Fibroblast of peridontal ligament (primary cell): ENCODE measurements at regions not wholly inside any gene's neighbourhood (a gene's known extent, or its start where the extent isn't known, plus 50 kb on each side); places are given as distances from the start of the nearest gene placed in this dataset.

Experiments
- DNase-seq: peaks from one replicate; pipeline ENCODE4 v3.0.0-alpha.2; 2010; ENCODE audit errors: extremely low read depth

DNA sequence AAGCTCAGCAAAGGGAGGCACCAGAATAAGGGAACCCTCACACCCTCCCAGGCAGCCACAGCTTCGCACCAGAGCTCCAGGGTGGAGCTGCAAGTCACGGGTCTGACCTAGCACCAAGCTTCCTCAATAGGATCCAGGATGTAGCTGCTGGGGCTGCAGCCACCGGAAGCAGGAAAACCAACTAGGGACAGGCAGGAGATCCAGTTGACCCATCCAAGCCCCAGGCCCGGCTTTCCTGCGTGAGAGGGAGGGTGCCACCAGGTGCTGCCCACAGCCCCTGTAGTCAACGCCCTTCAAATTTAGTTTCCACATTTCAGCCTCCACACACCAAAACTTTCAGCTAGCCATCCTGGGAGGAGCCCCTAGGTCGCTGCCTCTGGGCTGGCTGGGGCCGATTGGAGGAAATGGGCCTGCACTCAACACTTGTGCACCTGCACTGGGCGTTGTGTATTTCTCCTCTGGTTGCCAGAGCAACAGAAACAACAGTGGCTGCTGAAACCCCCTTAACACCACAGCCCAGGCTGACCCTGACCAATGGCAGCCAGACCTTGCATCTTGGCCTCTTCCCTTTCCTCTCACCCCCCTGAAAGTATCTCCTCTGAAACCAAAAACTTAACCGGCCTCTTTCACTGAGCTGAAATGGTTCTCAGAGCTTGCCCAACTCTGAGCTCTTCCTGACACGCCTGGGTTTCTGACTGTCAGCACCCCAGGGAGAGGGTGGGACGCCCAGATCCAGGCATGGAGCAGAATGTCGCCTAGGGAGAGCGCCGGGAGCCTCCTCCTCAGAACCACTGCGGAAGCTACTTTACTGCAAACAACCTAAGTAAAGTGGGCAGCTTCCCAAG is 226.5 kb upstream of the MAP3K1 start:
- no peak for DNase-seq

DNA sequence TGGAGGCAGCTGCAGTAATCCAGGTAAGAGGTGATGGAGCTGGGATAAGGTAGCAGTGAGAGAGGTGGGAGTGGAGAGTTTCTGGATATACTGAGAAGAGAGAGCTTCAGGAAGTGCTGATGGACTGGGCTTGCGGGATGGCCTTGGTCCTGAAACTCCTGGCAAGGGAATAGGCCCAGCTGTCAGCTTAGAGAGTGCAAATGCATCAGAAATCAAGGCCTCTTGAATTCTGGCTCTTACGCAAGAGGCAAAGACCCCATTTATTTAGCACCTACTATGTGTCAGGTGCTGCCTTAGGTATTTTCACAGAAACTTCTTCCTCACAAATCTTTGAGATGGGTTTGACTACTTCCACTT is 227.2 kb upstream of the MAP3K1 start:
- no peak for DNase-seq

DNA sequence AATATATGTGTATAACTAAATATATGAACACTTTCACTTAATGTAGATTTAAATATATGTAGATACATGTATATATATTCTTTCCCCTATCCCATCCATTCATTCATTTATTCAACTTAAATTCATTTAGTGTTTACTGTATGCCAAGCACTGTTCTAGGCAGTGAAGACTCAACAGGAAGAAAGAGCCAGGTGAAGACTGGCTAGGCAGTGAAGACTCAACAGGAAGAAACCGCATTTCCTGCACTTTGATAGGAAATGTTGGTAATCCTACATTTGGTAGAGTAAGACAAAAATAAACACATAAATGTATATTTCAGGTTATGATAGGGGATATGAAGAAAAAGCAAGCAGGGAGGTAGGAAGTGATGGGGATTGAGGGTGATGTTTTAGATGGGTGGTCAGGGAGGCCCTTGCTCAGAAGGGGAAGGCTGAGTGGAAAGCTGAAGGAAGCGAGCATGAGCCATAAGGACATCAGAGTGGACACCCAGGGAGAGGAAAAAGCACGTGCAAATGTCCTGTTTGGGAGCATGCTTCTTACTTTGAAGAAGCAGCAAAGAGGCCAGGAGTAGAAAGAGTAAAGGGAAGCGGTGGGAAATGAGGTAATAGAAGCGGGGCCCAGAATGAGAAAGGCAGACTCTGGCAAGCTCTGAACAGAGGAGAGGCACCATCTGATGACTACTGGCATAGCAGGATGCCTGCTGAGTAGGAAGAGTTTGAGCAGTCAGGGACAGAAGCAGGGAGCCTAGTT is 227.8 kb upstream of the MAP3K1 start:
- no peak for DNase-seq

DNA sequence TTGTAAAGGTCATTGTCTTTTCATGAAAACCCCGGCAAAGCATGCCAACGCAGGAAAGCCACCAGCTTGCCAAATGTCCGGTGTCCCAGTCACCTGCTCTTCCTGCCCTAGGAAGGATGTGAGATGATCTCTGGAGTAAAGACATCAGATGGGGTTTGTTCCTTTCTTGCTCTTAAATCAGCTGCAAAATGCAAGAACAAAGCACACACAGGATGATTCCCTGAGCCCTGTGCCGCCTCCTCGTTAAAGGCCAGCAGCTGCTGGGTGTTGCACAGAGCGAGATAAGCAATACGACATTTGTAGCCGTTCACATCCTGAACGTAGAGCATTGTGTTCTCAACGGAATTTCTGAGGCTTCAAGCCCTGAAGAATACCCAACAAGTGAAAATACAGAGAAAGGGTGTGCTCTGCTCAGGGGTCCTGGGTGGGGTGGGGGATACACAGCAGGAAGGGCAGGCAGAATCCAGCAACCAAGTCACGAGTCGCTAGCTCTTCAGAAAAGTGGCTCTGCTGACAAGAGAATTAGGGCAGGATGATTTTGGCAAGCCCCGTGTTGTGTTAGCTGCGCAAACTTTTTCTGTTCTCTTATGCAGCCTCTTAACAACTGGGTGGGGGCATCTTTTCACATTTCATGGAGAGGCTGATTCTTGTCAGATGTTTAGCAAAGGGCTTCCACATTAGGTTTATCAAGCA is 229.2 kb upstream of the MAP3K1 start:
- DNase-seq: no peak

DNA sequence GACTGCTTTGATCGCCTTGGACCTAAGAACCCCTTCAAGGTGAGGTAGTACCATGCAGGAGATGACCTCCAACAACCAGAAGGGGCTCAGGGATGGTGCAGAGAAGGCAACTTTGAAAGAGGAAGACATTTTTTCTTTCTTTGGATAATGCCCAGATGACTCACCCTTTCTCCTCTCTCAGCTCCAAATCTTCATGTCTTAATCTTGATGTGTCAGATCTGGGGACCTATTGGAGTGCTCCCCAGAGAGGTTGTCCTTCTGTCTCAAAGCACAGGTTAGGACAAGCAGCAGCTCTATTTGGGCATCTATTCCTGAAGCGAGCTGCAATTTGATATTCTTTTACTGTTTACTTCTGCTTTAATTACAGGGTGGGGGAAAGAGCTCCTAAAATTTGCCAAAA is 229.9 kb upstream of the MAP3K1 start:
- DNase-seq: no peak

DNA sequence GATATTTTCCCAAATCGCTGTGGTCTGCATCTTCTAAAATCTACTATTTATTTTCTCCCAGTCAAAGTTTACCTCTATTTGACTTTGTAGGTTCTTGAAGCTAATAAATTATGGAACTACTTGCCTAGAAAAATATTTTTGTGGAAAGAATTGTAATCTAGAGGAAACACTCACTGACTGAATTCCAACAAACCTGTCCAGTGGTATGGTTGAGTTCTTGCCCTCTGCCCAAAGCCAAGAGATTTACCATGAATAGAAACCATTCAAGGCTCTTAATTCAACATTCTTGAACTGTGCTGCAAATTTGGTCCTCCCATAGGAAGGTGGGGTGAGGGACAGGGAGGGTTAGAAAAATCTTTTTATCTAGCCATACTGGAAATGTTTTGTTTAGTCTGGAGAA is 233.9 kb upstream of the MAP3K1 start:
- DNase-seq: no peak

DNA sequence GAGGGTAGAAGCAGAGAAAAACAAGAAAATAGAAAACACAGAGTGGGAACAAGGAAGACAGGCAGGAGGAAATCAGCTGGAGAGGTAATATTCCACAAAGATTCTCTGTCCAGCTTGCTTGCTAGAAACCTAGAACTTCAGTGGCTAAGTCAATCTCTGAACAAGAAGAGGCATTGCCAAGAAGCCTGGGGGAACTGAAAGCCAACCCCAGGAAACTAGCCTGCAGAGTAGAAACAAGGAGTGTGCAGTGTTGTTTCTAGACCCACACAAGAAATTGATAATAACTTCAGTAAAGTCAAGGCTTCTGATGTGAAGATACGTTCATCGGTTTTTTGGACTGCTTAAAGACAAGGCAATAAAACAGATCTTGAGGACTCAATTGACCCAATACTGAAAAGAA is 234.5 kb upstream of the MAP3K1 start:
- no peak for DNase-seq

DNA sequence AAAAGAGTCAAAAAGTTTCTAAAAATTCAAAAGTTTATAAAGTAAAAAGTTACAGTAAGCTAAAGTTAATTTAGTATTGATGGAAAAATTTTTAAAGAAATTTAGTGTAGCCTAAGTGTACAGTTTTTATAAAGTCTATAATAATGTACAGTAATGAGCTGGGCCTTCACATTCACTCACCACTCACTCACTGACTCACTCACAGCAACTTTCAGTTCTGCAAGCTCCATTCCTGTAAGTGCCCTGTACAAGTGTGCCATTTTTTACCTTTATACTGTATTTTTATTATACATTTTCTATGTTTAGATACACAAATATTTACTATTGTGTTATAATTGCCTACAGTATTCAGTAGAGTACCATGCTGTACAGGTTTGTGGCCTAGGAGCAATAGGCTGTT is 239.5 kb upstream of the MAP3K1 start:
- no peak for DNase-seq

DNA sequence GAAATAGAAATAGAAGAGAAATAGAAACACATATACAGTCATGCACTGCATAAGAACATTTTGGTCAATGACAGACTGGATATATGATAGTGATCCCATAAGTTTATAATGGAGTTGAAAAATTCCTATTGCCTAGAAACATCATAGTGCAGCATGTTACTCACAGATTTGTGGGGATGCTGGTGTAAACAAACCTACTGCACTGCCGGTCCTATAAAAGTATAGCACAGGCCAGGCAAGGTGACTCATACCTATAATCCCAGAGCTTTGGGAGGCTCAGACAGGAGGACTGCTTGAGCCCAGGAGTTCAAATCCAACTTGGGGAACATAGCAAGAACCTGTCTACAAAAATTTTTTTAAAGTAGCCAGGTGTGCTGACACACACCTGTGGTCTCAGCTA is 240.6 kb upstream of the MAP3K1 start:
- DNase-seq: no peak

DNA sequence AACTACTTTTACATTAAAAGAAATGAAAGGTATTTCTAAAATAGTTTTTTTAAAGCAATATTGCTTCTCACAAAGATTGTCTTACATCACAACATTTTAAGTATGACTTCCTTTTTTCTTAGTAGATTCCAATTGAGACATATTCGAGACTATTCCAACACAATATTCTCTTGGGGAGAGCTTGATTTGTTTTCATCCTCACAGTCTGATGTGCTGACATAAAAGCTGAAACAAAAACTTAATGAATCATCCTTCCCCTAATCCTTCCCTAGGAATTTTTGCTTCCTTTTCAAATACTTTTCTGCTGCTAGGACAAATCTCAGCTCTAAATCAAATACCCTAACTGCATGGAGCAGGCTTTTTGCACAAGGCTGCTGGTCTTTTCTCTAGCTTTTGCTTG is 245.8 kb upstream of the MAP3K1 start:
- DNase-seq: peak; percentile 6

DNA sequence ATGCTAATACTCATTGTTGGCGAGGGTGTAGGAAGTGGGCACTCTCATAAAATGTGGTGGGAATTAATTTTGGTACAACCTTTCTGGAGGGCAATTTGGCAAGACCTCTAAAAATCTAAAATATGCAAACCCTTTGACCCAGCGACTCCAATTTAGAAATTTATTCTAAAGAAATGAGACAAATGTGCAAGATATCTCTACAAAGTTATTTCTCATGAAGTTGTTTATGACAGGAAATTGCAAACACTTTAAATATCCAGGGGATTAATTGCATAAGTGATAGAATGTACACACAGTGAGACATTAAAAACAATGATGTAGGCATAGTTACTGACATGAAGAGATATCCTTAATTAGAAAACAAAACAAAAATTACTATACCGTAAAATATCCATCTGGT is 246.3 kb upstream of the MAP3K1 start:
- no peak for DNase-seq

DNA sequence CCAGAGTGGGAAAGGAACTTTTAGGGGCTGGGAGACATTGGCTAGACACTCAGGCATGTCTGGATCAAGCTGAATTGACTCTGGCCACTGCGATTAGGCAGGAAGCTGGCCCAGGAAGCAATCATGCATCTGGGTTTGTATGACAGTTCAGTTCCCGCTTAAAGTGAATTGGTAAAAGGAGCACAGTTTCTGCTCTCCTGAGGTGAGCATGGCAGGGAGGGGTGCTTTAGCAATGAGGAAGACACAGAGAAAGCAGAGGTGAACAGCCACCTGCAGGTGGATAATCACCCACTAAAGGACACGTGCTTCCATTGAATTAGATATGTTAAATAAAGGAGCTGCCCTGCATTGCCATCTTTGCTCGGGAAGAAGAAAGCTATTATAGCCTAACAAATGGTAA is 248.1 kb upstream of the MAP3K1 start:
- no peak for DNase-seq

DNA sequence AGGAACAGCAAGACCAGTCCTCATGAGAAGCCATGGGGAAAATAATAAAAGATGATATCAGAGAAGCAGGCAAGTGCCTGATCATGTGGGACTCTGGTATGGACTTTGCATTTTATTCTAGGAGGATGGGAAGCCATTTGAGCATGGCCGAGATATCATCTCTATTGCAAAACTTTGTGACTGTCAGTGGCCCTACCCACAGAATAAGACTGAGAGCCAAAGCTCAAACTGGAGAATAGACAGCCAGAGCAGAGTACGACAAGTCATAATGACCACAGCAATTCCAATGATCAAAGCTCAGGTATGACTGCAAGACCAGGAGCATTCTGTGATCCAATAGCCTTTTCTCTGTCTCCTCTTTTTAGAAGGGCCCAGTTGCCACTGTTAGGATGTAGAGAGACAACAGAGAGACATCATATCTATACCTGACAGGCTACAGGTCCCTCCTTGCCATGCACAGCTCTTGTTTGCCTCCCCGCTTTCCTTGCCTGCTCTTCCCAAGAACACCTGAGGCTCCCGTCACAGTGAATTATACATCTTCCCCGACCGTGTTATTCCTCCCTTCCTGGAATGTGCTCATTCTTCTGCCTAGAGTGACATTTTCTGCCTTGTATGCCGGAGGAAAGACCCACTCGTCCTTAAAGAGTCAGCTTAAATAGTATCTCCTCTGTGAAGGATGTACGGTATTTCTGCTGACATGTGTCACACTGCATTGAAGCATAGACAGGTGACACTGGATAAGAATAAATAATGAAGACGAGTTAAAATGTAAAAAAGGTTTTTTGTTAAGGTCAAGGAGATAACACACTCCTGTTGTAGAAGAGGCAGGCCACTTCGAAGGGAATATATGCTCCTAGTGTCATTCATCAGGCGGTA is 248.7 kb upstream of the MAP3K1 start:
- DNase-seq: no peak

DNA sequence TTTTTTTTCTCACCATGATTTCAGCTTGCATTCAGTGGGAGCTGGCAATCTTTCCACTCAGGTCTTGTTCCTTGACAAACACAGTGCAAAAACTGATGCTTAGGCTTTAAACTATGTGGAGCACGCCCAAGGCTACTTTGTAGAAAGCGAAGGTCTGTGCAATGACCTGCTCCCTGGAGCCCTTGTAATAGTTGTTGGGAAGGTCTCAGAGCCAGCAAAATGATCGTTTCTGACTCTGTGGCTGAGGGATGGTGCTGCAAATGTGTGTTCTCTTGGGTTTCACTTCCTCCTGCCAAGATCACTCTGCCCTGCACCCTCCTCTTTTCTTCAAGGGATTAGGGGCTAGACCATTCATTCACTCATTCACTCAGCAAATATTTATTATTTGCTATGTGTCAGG is 249.7 kb upstream of the MAP3K1 start:
- DNase-seq: no peak

DNA sequence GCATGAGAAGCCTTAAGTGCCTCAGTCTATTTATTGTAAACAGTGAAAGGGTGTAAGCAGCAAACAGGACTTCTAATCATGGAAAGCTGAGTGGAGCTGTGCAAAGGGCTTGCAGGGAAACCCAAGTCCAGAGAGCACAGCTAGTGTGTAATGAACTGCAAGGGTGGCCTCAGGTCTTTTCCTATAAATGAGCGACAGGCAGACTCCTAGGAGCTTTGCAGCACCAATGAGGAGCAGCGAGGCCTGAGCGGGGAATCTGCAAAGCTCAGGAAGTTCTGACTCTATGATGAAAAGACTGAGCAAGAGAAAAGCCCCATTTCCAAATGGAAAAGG is 250.1 kb upstream of the MAP3K1 start:
- DNase-seq: no peak

DNA sequence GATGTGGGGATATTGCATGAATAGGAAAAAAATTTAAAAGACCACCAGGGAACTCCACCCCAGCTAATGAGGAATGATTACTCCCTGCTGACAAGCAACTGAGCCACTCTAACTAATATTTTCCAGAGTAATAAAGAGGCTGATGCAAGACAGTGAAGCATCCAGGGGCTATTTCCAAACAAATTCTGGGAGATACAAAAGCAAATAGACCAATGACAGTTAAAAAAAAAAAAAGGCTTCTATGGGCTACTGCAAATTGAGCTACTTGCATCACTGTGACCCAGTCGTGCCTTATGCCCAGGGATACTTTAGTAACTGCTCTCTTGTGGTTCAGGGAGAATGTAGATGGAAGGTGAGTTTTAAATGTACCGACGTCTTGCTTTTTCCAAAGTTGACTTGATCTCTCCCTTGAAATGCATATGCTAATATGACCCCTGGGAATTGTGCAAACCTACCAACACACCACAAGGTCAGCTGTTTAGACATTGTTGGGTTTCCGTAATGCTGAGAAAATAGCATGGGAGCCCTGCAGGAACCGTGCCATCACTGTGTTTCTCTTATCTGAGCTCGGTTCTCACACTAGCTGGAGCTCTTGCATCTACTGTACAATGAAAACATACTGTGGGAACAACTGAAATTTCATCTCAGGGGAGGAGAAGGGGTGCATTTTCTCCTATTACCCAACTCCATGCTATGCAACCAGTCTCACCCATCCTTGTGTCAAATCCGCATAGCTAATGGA is 250.6 kb upstream of the MAP3K1 start:
- peak; percentile 8 for DNase-seq

DNA sequence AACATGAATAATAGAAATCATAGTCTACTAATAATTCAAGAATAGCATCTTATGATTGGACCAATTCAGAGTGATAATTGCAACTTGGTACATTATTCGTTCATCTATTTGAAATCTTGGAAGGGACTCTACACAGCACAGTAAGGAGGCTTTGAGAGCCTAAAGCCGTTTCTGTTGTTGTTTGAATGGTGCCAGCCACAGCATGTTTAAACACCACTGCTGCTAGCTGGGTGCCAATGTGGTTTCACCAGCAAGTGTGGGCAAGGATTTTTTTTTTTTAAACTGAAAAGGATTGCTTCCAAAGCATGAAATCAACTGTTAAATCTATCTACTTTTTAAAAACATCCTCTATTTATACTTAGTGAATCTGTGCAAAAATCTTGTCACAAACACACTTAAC is 253.9 kb upstream of the MAP3K1 start:
- no peak for DNase-seq

DNA sequence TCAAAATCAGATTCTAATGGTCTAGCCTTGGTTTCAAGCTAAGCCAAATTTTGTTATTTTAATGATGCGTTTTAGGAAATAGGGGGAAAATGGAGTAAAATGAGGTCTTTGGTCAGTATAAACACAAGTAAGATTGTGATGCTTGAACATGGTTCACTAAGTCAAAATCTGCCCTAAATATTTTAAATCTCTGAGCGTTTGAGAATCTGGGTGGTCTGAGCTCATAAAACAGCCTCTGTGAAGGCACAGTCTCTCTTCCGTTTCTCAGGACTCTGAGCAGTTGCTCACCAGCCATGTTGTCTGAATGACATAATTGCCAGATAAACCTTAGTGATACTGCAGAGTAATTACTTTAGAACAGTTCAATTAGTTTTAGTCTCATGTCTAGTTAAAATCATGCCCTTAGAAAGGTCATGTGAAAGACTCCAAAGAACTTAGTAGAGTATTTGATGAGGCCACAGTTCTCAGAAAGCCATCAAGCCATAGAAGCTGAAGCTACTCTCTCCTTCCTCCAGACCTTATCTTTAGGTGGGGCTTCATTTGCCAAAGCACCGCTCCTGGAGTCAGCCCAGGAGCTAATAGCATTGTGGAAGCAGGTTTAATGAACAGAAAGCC is 257.1 kb upstream of the MAP3K1 start:
- DNase-seq: no peak

DNA sequence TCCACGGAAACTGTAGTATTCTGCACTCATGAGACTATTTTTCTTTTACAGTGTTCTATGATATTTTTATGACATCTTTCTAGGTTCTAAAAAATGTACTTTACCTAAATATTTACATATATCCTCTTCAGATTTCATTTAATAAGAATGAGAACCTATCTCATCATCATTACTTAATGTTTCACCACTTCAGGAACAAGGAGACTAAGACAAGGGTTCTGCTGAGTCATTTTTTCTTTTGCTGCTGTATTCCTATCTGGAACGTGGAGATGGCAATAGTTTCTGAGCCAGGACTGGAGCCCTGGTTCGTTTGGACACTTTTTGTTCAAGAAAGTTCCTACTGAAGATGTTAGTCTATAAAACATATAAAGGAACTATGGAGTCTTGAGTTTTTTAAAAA is 258.2 kb upstream of the MAP3K1 start:
- DNase-seq: no peak

DNA sequence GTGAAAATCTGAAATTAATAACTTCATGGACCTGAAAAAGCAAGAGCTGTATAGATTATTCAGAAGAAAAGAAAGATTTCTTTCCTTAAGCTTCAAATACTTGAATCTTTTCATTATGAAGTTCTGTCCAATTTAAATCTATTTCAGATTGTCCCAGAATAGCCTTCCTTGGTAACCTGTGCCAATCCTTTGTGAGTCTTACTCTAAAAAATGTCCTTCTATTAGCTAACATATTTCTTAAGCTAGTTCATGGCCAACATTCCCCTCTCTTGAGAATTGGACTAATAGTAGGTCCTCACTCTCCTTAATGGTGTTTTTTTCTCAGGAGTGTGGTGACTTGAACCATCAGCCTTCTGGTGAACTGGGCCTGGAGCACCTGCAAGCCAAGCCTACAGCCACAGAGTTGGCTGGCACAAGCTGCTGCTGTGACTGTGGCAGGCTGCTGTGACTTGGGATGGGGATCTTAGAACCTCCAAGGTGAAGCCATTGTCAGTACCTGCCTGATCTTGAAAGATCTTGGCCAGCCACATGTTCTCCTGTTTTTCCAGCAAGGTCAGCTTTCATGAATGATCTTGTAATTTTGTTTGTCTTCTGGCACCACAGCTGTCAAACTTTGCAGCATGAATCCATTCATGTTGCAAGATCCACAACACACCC is 262.6 kb upstream of the MAP3K1 start:
- no peak for DNase-seq
